Transverse colon (tissue), 3 donors: ENCODE measurements at regions not wholly inside any gene's neighbourhood (a gene's known extent, or its start where the extent isn't known, plus 50 kb on each side); places are given as distances from the start of the nearest gene placed in this dataset.

Source experiments
- EP300 ChIP-seq: sonication (generic); formaldehyde crosslinking; IDR thresholded peaks from one replicate; pipeline ENCODE4 v1.6.1; 2017; ENCODE audit warnings: antibody characterized with exemption, low read depth
- POLR2A ChIP-seq: fragments of 450-650 bp; IDR thresholded peaks from one replicate; pipeline ENCODE4 v1.6.1; 2016; ENCODE audit warnings: antibody characterized with exemption, mild to moderate bottlenecking, moderate library complexity
- TF ChIP-seq, protein P1 (sequence below), 5 experiments: fragments of 200-600 bp in 3 of 5; fragments of 450-650 bp in 2 of 5; sonication (generic) in 3 of 5; IDR thresholded peaks; 1 replicate in 2 of 5; 2 replicates in 3 of 5; pipeline ENCODE4 v1.5.1; 2016 to 2017; ENCODE audit warnings: antibody characterized with exemption in 5 of 5, inconsistent platforms in 3 of 5, mild to moderate bottlenecking in 2 of 5, moderate library complexity in 1 of 5

- TF ChIP-seq, protein P1, sequence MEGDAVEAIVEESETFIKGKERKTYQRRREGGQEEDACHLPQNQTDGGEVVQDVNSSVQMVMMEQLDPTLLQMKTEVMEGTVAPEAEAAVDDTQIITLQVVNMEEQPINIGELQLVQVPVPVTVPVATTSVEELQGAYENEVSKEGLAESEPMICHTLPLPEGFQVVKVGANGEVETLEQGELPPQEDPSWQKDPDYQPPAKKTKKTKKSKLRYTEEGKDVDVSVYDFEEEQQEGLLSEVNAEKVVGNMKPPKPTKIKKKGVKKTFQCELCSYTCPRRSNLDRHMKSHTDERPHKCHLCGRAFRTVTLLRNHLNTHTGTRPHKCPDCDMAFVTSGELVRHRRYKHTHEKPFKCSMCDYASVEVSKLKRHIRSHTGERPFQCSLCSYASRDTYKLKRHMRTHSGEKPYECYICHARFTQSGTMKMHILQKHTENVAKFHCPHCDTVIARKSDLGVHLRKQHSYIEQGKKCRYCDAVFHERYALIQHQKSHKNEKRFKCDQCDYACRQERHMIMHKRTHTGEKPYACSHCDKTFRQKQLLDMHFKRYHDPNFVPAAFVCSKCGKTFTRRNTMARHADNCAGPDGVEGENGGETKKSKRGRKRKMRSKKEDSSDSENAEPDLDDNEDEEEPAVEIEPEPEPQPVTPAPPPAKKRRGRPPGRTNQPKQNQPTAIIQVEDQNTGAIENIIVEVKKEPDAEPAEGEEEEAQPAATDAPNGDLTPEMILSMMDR (IDR thresholded peaks at IDR 0.05) = no peak
- no peak for TF ChIP-seq EP300
- no peak for TF ChIP-seq POLR2A
These were observed 451.3 kb upstream of the FAM98A start for GRCh38 chr2:34050413-34050812.
